ENCODE measurements at regions not wholly inside any gene's neighbourhood (a gene's known extent, or its start where the extent isn't known, plus 50 kb on each side); places are given as distances from the start of the nearest gene placed in this dataset.

DNA sequence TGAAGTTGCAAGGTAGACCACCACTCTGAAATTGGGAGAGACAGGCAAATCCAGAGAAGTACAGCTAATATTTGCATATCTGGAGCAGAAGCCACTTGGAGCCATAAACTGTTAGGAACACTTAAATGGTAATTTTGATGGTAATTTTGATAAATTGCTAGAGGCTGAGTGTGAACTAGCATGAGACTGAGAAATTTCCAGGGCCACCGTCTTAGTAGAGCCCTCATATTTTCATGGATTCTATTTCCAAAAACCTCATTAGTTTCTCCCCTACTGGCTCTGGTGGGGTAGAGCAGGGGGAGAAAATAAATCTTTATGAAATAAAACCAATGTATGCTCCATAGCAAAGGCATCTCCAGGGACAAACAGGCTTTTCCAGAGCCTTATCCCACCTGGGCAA, 429.4 kb upstream of the DIPK2B start:
- ChIA-PET POLR2A (ENCODE audit: low non-redundant PET) (no interaction called here), CTCF (no interaction called here)
- no peak overlapping the region for H3K27ac ChIP-seq
- DNase-seq (ENCODE audit: low spot score): no peak
- TF ChIP-seq, protein P1, sequence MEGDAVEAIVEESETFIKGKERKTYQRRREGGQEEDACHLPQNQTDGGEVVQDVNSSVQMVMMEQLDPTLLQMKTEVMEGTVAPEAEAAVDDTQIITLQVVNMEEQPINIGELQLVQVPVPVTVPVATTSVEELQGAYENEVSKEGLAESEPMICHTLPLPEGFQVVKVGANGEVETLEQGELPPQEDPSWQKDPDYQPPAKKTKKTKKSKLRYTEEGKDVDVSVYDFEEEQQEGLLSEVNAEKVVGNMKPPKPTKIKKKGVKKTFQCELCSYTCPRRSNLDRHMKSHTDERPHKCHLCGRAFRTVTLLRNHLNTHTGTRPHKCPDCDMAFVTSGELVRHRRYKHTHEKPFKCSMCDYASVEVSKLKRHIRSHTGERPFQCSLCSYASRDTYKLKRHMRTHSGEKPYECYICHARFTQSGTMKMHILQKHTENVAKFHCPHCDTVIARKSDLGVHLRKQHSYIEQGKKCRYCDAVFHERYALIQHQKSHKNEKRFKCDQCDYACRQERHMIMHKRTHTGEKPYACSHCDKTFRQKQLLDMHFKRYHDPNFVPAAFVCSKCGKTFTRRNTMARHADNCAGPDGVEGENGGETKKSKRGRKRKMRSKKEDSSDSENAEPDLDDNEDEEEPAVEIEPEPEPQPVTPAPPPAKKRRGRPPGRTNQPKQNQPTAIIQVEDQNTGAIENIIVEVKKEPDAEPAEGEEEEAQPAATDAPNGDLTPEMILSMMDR (conservative IDR thresholded peaks at IDR 0.05; ENCODE audit: low read depth): no peak

DNA sequence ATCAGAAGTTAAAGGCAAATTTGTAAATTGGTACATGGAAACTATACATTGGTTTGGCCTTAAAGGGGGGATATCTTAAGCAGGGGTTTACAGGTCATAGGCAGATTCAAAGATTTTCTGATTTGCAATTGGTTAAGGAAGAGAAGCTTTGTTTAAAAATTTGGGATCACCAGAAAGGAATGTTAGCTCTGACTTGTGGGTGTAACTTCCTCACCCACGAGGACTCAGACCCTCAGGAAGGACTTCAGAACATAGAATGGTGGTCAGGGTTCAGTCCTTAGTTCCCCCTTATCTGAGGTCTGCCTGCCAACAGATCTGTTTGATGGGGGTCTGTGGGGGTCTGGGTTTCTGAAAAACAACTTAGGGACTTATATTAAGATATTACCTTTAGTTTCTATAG, 427.4 kb upstream of the DIPK2B start:
- H3K27ac ChIP-seq: no peak overlapping the region
- CTCF ChIA-PET: no interaction called here
- no peak for DNase-seq (ENCODE audit: low spot score)
- POLR2A ChIA-PET (ENCODE audit: low non-redundant PET): no interaction called here
- TF ChIP-seq, protein P1 (conservative IDR thresholded peaks at IDR 0.05; ENCODE audit: low read depth): no peak

DNA sequence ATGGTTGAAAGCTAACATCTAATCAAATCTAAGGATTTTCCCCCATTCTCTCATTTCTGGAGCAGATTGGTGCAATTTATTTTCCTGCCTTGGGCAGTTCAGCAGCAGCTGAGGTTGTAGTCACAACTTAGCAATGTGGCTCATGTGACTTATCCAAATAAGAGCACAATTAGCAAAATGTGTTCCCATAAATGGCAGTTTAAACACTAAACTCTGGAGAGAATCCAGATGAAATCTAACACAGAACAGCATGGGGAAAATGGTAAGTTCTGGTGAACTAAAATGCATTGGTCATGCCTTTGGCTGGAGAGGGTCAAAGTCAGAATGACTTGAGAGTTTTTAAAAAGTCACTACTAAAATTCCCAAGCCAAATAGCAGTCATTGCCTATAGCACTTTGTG, 422.6 kb upstream of the DIPK2B start:
- ChIA-PET CTCF (interaction anchor here (0.7 kb wide), 1 partner anchor 31 kb away, joined by 3 read pairs; no protein-coding TSS in a partner anchor), POLR2A (ENCODE audit: low non-redundant PET) (no interaction called here)
- TF ChIP-seq, protein P1 (conservative IDR thresholded peaks at IDR 0.05; ENCODE audit: low read depth): no peak
- H3K27ac ChIP-seq: peak overlapping the region; percentile 68; the same call in 1 of the 2 replicates
- no peak for DNase-seq (ENCODE audit: low spot score)

DNA sequence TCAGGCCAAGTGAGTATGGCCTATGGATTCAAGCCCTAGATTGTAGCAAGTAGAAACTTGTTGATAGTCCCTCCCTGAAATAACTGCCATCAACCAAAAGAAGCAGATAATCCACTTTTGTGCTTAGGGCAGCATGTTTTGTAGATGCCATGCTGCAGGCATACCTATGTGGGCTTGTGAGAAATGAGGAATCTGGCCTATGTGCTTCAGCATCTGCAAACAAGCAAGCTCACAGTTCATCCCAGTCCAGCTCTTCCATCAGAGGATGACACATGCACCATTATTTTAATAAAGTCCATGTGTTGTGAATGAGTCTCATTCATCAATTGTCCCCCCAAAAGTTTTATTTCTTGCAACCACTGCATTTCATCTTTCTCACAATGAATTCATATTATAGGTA, 421.9 kb upstream of the DIPK2B start:
- no peak overlapping the region for H3K27ac ChIP-seq
- TF ChIP-seq, protein P1 (conservative IDR thresholded peaks at IDR 0.05; ENCODE audit: low read depth): no peak
- POLR2A ChIA-PET (ENCODE audit: low non-redundant PET): no interaction called here
- CTCF ChIA-PET: no interaction called here
- DNase-seq (ENCODE audit: low spot score): no peak

DNA sequence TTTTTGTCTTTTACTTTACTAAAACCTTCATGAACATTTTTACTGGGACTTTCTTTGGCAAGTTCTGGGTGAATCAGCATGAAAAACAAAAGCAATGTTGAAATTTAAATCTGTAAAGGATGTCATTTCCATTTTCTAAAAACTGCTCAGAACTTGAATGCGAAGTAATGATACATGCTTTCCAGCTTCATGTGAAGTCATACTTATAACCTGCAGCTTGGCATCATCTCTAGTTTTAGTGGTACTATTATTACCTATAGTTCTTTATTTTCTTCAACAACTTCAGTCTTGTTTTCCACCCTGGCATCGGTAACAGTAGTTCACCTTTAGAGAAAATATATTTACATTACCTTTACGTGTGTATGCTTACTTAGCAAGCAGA, 421.4 kb upstream of the DIPK2B start:
- no peak for DNase-seq (ENCODE audit: low spot score)
- TF ChIP-seq, protein P1 (conservative IDR thresholded peaks at IDR 0.05; ENCODE audit: low read depth): no peak
- ChIA-PET POLR2A (ENCODE audit: low non-redundant PET) (no interaction called here), CTCF (no interaction called here)
- H3K27ac ChIP-seq: no peak overlapping the region

DNA sequence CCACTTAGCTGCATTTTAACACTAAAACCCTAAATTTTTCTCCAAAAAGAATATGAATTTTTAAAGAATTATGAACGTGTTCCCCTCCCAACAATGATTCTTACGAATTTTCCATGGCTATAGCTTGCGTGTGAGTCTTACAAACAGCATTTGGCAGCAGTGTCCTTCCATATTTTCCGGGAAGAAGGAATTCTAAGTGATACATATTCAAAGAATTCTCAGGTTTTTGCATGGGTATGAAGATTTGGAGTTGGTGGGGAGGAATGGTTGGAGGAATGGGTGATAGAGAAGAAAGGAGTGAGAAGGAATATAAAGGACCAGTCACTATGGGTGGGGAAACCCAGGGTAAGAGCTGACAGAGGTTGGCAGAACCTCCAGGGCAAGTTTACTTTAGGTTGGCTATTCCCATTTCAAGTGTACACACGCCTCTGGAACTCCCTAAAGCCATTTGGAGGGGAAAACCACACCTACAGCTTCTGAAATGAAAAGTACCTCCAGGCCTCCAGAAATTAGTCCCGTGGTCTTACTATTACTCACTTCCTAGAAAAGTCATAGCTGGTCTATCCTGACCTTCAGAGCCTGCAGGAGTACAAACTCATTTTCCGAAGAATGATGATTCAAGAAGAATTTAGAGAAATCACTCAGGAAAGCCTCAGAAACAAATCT, 420.8 kb upstream of the DIPK2B start:
- CTCF ChIA-PET: no interaction called here
- peak; percentile 68 for DNase-seq (ENCODE audit: low spot score)
- TF ChIP-seq, protein P1 (conservative IDR thresholded peaks at IDR 0.05; ENCODE audit: low read depth): no peak

More for the DNA sequence above, 420.8 kb upstream of the DIPK2B start:
- no peak overlapping the region for H3K27ac ChIP-seq
- POLR2A ChIA-PET (ENCODE audit: low non-redundant PET): interaction anchor here (0.5 kb wide), 1 partner anchor 109 kb away, joined by 3 read pairs; no protein-coding TSS in a partner anchor

Data from RWPE1 (cell line).